Stomach (tissue), 8 donors: ENCODE measurements at regions not wholly inside any gene's neighbourhood (a gene's known extent, or its start where the extent isn't known, plus 50 kb on each side); places are given as distances from the start of the nearest gene placed in this dataset.

Experiments used
- DNase-seq, 2 donors: peaks; one replicate each; pipeline versions ENCODE4 v3.0.0 to v3.0.0-alpha.2; 2013 to 2019
- H3K27ac ChIP-seq, 5 donors: fragments of 200-600 bp in 4 of 5; sonication (generic) in 4 of 5; one replicate each; pipeline ENCODE4 v1.5.1; 2013 to 2019; ENCODE audit warnings: mild to moderate bottlenecking in 1 of 5, moderate library complexity in 1 of 5
- H3K27me3 ChIP-seq, 3 donors: fragments of 200-600 bp; sonication (generic); one replicate each; pipeline ENCODE4 v1.5.1; 2017 to 2019; ENCODE audit warnings: mixed run types in 1 of 3
- H3K36me3 ChIP-seq, 4 donors: fragments of 200-600 bp; sonication (generic); 1 replicate in 3 of 4; 2 replicates in 1 of 4; pipeline ENCODE4 v1.5.1; 2016 to 2019
- H3K4me1 ChIP-seq, 4 donors: fragments of 200-600 bp; sonication (generic); one replicate each; pipeline ENCODE4 v1.5.1; 2016 to 2019
- H3K4me3 ChIP-seq, 4 donors: fragments of 200-600 bp; sonication (generic) in 3 of 4; one replicate each; pipeline ENCODE4 v1.5.1; 2016 to 2019; ENCODE audit warnings: mild to moderate bottlenecking in 1 of 4
- H3K9me3 ChIP-seq, 4 donors: fragments of 200-600 bp; sonication (generic); one replicate each; pipeline ENCODE4 v1.5.1; 2016 to 2019
- CTCF ChIP-seq, 7 experiments: fragments of 450-650 bp in 4 of 7; fragments of 200-600 bp in 3 of 7; sonication (generic) in 3 of 7; IDR thresholded peaks; one replicate each; pipeline ENCODE4 v1.5.1; 2016 to 2019; ENCODE audit warnings: antibody characterized with exemption in 7 of 7, control low read depth in 2 of 7, mild to moderate bottlenecking in 1 of 7
- EP300 ChIP-seq: sonication (generic); formaldehyde crosslinking; IDR thresholded peaks from one replicate; pipeline ENCODE4 v1.6.1; 2017; ENCODE audit warnings: antibody characterized with exemption
- POLR2A ChIP-seq, 4 donors: fragments of 450-650 bp; IDR thresholded peaks; one replicate each; pipeline ENCODE4 v1.6.1; 2016; ENCODE audit warnings: antibody characterized with exemption in 4 of 4, control low read depth in 2 of 4, mild to moderate bottlenecking in 1 of 4, moderate library complexity in 1 of 4
- POLR2AphosphoS5 ChIP-seq, 3 donors: sonication (generic); formaldehyde crosslinking; IDR thresholded peaks; one replicate each; pipeline ENCODE4 v1.6.1; 2016; ENCODE audit warnings: antibody characterized with exemption in 3 of 3
- WGBS, 5 donors: extraction: QIAGEN DNeasy Blood & Tissue Kit in 3 of 5; methylation state at CpG; one replicate each; pipeline versions ENCODE4 v1.1.5 to v1.1.7; 2013 to 2018; 5-methylcytosine and 5-hydroxymethylcytosine counted together
- intact Hi-C: fragments of 100-400 bp; cut with DNase I; formaldehyde crosslinking; loops from one replicate; pipeline ENCODE4 v1.15.1; 2023; ENCODE audit warnings: low total_unique reads
- donor health status: healthy with polysubstance abuse.
- donor health status: Bipolar disorder and iron deficiency.
- donor health status: healthy.

GRCh38 chr2:128371248-128371630, 52.6 kb upstream of the HS6ST1 start:
- Histone ChIP-seq H3K36me3 (no peaks in the 10 kb centered on the region), H3K27me3 (no peaks in the 10 kb centered on the region), H3K4me1 (peaks cover 16 to 40% (median 25%) of the 10 kb centered on the region in 4 donors), H3K4me3 (no peak overlapping the region), H3K9me3 (no peaks in the 10 kb centered on the region), H3K27ac (no peak overlapping the region)
- WGBS, 5 donors = 85 to 100% (median 89%) methylated on average over 2 to 8 of the region's 8 CpGs
- TF ChIP-seq EP300 (no peak), CTCF (IDR thresholded peaks at IDR 0.05) (no peak), POLR2AphosphoS5 (IDR thresholded peaks at IDR 0.05) (no peak), POLR2A (IDR thresholded peaks at IDR 0.05) (no peak)
- DNase-seq = peak in 1 of 2 donors; percentile 19
- intact Hi-C loops = no loop called here

- Histone ChIP-seq H3K27ac (no peak overlapping the region), H3K9me3 (no peaks in the 10 kb centered on the region), H3K4me3 (no peak overlapping the region), H3K36me3 (no peaks in the 10 kb centered on the region), H3K4me1 (peaks cover 16 to 40% (median 27%) of the 10 kb centered on the region in 4 donors), H3K27me3 (no peaks in the 10 kb centered on the region)
- intact Hi-C loops = no loop called here
- TF ChIP-seq EP300 = no peak
- no peak for TF ChIP-seq POLR2A (IDR thresholded peaks at IDR 0.05)
- no peak for TF ChIP-seq POLR2AphosphoS5 (IDR thresholded peaks at IDR 0.05)
- no peak for TF ChIP-seq CTCF (IDR thresholded peaks at IDR 0.05)
- DNase-seq = peak in 1 of 2 donors; percentile 16
- WGBS, 5 donors = 90 to 96% (median 94%) methylated on average over 7 to 11 of the region's 11 CpGs
Observed at GRCh38 chr2:128371648-128372345, 53.1 kb upstream of the HS6ST1 start.

DNA sequence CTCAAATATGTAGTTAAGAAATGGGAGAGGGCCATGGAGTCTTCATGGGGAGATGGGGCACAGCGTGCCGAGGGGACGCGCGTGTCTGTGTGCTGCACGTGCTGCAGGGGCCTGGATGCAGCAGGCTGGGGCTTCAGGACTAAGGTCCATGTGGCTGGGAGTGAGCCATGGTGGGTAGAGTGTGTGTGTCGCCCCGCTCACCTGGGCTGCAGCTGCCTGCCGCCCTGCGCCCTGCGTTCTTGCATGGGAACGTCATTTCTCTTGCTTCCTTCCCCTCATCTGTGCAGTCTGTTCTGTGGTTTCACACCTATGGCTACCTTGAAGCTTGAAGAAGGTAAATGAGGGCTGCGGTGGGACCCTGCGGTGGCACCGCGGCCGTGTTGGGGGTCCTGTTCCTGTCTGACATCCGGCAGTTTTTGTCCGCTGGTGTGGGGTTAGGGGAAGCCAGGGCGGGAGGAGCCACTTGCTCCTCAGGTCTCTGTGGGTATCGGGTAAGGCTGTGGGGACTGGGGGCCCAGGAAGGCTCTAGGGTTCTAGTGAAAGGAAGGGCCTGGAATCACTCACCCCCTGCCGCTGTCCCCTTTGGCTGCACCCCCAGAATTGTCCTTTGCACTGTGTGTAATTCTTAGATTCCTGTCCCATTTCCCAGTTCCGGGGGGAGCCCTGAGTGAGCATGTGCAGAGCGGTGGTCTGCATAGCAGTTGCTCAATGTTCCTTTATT, 54.1 kb upstream of the HS6ST1 start:
- Histone ChIP-seq H3K36me3 (no peaks in the 10 kb centered on the region), H3K4me3 (no peak overlapping the region), H3K27me3 (no peaks in the 10 kb centered on the region), H3K9me3 (no peaks in the 10 kb centered on the region), H3K27ac (no peak overlapping the region), H3K4me1 (peaks cover 16 to 43% (median 32%) of the 10 kb centered on the region in 4 donors)
- TF ChIP-seq POLR2A (IDR thresholded peaks at IDR 0.05) = no peak
- 86 to 95% (median 88%) methylated on average over 21 to 24 of the region's 24 CpGs for WGBS, 5 donors
- intact Hi-C loops = no loop called here
- DNase-seq = peak in 1 of 2 donors; percentile 32

DNA sequence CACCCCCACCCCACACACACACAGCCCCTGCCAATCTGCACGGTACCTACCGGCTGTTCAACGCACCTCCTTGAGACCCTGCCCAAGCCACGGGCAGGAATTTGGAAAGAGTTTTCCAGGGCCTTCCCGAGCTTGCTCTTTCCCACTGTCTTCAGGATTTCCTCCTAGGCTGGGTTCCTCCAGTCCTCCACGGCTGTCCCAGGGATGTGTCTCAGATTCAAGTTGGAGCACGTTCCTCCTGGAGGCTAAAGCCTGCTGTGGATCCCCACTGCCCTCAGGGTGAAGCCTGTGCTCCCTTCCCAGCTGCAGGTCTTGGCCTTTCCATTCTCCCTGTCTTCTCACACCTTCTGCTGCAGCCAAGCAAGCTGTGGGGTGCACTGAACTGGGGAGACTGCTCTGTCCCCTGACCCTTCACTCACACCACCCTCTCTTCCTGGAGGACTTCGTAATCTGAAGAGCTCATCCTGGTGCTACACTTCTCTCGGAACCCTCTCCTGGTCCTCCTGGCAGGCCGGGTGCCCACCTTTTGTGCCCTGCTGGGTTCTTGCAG, 54.9 kb upstream of the HS6ST1 start:
- Histone ChIP-seq H3K4me3 (no peak overlapping the region), H3K36me3 (no peaks in the 10 kb centered on the region), H3K9me3 (no peaks in the 10 kb centered on the region), H3K4me1 (peaks cover 17 to 51% (median 37%) of the 10 kb centered on the region in 4 donors), H3K27me3 (no peaks in the 10 kb centered on the region), H3K27ac (peak overlapping the region in 1 of 5 donors; percentile 58)
- DNase-seq = peak in 1 of 2 donors; percentile 13
- TF ChIP-seq CTCF (IDR thresholded peaks at IDR 0.05) = no peak
- WGBS, 5 donors = 85 to 93% (median 88%) methylated on average over 8 to 10 of the region's 10 CpGs
- intact Hi-C loops = no loop called here
